Endothelial cell of umbilical vein (primary cell): ENCODE measurements at regions not wholly inside any gene's neighbourhood (a gene's known extent, or its start where the extent isn't known, plus 50 kb on each side); places are given as distances from the start of the nearest gene placed in this dataset.

Experiments
- BruUV-seq: library from RNA; stranded (reverse); fragments of 400-500 nt; replicated peaks from 2 replicates; lab custom pipeline; 2021; lab: Mats Ljungman, UMichigan
- CTCF ChIA-PET: fragments of 300-600, 350-600 bp; sonication (Branson Sonifier 250); formaldehyde crosslinking; loops from one replicate; lab custom pipeline; 2021; ENCODE audit warnings: antibody characterized with exemption, inconsistent platforms; lab: Charles Lee
- POLR2A ChIA-PET: fragments of 300-600, 350-600 bp; sonication (Branson Sonifier 250); formaldehyde crosslinking; loops from one replicate; lab custom pipeline; 2021; ENCODE audit warnings: antibody characterized with exemption, inconsistent platforms; lab: Charles Lee
- DNase-seq: peaks from one replicate; pipeline ENCODE4 v3.0.0-alpha.2; 2011; ENCODE audit warnings: low read depth, low spot score
- FAIRE-seq: peaks from 2 replicates; lab custom pipeline; 2011; peaks lifted over from hg19 to GRCh38; lab: Jason Lieb, UNC
- H2AFZ ChIP-seq: 2 replicates; pipeline ENCODE4 v1.6.0; 2012; ENCODE audit warnings: low read depth, low read length, control low read depth, inconsistent platforms
- H3K27ac ChIP-seq: 2 replicates; pipeline ENCODE4 v1.5.1; 2011; ENCODE audit warnings: low read depth, mild to moderate bottlenecking, control low read depth, low read length, moderate library complexity; ENCODE audit not compliant: insufficient read depth
- H3K27me3 ChIP-seq, 2 experiments: 2 replicates each; pipeline versions ENCODE4 v1.6.0 to v1.6.1; 2011; ENCODE audit warnings: low read length in 2 of 2, mixed read lengths in 1 of 2; ENCODE audit not compliant: control insufficient read depth in 2 of 2, insufficient read depth in 2 of 2
- H3K36me3 ChIP-seq, 2 experiments: 2 replicates in 1 of 2; 3 replicates in 1 of 2; pipeline ENCODE4 v1.5.1; 2011; ENCODE audit warnings: low read length in 2 of 2, mild to moderate bottlenecking in 1 of 2, moderate library complexity in 1 of 2; ENCODE audit not compliant: control insufficient read depth in 2 of 2, insufficient read depth in 2 of 2; ENCODE audit errors: extremely low read depth in 1 of 2
- H3K4me1 ChIP-seq: 3 replicates; pipeline ENCODE4 v1.5.1; 2011; ENCODE audit warnings: mild to moderate bottlenecking, low read length; ENCODE audit not compliant: control insufficient read depth, insufficient read depth; ENCODE audit errors: extremely low read depth
- H3K4me2 ChIP-seq: 2 replicates; pipeline ENCODE4 v1.6.1; 2011; ENCODE audit warnings: low read length, control low read depth, mixed read lengths; ENCODE audit not compliant: insufficient read depth
- H3K4me3 ChIP-seq, 3 experiments: fragments of 200-600 bp in 1 of 3; sonication (generic), shearing (Covaris generic) in 1 of 3; replicated peaks in 1 of 3; 2 replicates each; pipeline ENCODE4 v1.5.1; 2011 to 2016; ENCODE audit warnings: control low read depth in 3 of 3, low read length in 3 of 3, mild to moderate bottlenecking in 2 of 3, inconsistent platforms in 1 of 3, low read depth in 1 of 3, moderate library complexity in 1 of 3; ENCODE audit not compliant: insufficient read depth in 1 of 3
- H3K79me2 ChIP-seq: 2 replicates; pipeline ENCODE4 v1.6.0; 2012; ENCODE audit warnings: low read length, inconsistent platforms; ENCODE audit not compliant: control insufficient read depth, insufficient read depth
- H3K9ac ChIP-seq: replicated peaks from 2 replicates; pipeline ENCODE3; 2011; ENCODE audit warnings: low read length, control low read depth; ENCODE audit not compliant: insufficient read depth; ENCODE audit errors: extremely low read depth
- H3K9me1 ChIP-seq: replicated peaks from 3 replicates; pipeline ENCODE4 v1.6.0; 2011; ENCODE audit warnings: mild to moderate bottlenecking, low read length; ENCODE audit not compliant: control insufficient read depth, insufficient read depth; ENCODE audit errors: extremely low read depth
- H3K9me3 ChIP-seq: replicated peaks from 2 replicates; pipeline ENCODE4 v1.5.1; 2012; ENCODE audit warnings: low read length, inconsistent platforms; ENCODE audit not compliant: control insufficient read depth, insufficient read depth
- H4K20me1 ChIP-seq: replicated peaks from 2 replicates; pipeline ENCODE3; 2011; ENCODE audit warnings: mild to moderate bottlenecking, low read length; ENCODE audit not compliant: control insufficient read depth, insufficient read depth; ENCODE audit errors: extremely low read depth
- CTCF ChIP-seq, 2 donors: IDR thresholded peaks; 1 replicate in 1 of 2; 2 replicates in 1 of 2; pipeline ENCODE4 v1.5.1; 2011; ENCODE audit warnings: low read length in 2 of 2, mild to moderate bottlenecking in 2 of 2, moderate library complexity in 2 of 2, control low read depth in 1 of 2, inconsistent platforms in 1 of 2, low read depth in 1 of 2; ENCODE audit not compliant: insufficient read depth in 1 of 2; ENCODE audit errors: extremely low read depth in 1 of 2
- EZH2 ChIP-seq: IDR thresholded peaks from 2 replicates; pipeline ENCODE4 v1.6.1; 2012; ENCODE audit warnings: borderline replicate concordance, low read depth, mild to moderate bottlenecking, moderate library complexity, low read length, inconsistent platforms; ENCODE audit not compliant: severe bottlenecking
- FOS ChIP-seq: IDR thresholded peaks from 2 replicates; pipeline ENCODE4 v1.6.1; 2011; ENCODE audit warnings: mild to moderate bottlenecking, low read length, moderate library complexity, borderline replicate concordance; ENCODE audit not compliant: insufficient read depth
- JUN ChIP-seq: IDR thresholded peaks from 2 replicates; pipeline ENCODE4 v1.6.1; 2011; ENCODE audit warnings: borderline replicate concordance, low read depth; ENCODE audit not compliant: insufficient read length, insufficient read depth
- MAX ChIP-seq: IDR thresholded peaks from 2 replicates; pipeline ENCODE4 v1.6.1; 2011; ENCODE audit not compliant: insufficient read depth, insufficient read length
- MYC ChIP-seq: IDR thresholded peaks from one replicate; pipeline ENCODE4 v1.6.1; 2011; ENCODE audit warnings: mild to moderate bottlenecking, low read depth, low read length
- POLR2A ChIP-seq: IDR thresholded peaks from 2 replicates; pipeline ENCODE4 v1.6.1; 2012; ENCODE audit warnings: low read depth, mild to moderate bottlenecking, control low read depth, low read length
- POLR2AphosphoS5 ChIP-seq: IDR thresholded peaks from 2 replicates; pipeline ENCODE4 v1.6.1; 2012; ENCODE audit warnings: low read depth, mild to moderate bottlenecking, control low read depth, low read length, moderate library complexity; ENCODE audit not compliant: insufficient read depth
- dilution Hi-C: fragments of 300-500 bp; cut with MboI; formaldehyde crosslinking; loops from one replicate; pipeline ENCODE4 v1.15.0; 2019; ENCODE audit warnings: low sequenced_read_pairs; ENCODE audit not compliant: extremely low pct_ligation_motif_present
- intact Hi-C: fragments of 100-400 bp; cut with micrococcal nuclease; formaldehyde crosslinking; loops from one replicate; pipeline ENCODE4 v1.10.0; 2022

GRCh38 chr12:38417101-38417500 is 100.5 kb downstream of the ALG10B start:
- Histone ChIP-seq H3K79me2 (no peaks in the 10 kb centered on the region), H3K27ac (no peak overlapping the region), H3K36me3 (no peaks in the 10 kb centered on the region), H3K27me3 (no peaks in the 10 kb centered on the region), H4K20me1 (no peaks in the 10 kb centered on the region), H3K4me3 (no peak overlapping the region), H3K9me1 (no peaks in the 10 kb centered on the region), H3K9me3 (peaks cover 2% of the 10 kb centered on the region), H3K4me2 (no peak overlapping the region), H2AFZ (no peak overlapping the region), H3K4me1 (no peaks in the 10 kb centered on the region), H3K9ac (no peak overlapping the region)
- FAIRE-seq (no peak), DNase-seq (no peak)
- no peak for TF ChIP-seq JUN
- no peak for TF ChIP-seq CTCF (IDR thresholded peaks at IDR 0.05; ENCODE audit: extremely low read depth in 1 of 2, insufficient read depth in 1 of 2, low read depth in 1 of 2, low read length in 2 of 2)
- TF ChIP-seq POLR2AphosphoS5 = no peak
- no peak for TF ChIP-seq MYC
- TF ChIP-seq EZH2 = no peak
- TF ChIP-seq FOS = no peak
- no peak for TF ChIP-seq POLR2A
- no peak for TF ChIP-seq MAX
- ChIA-PET POLR2A (no interaction called here), CTCF (no interaction called here)
- no TSS peak for BruUV-seq
- intact Hi-C loops = no loop called here
- dilution Hi-C loops = no loop called here
